Fibroblast of lung (primary cell): ENCODE measurements at regions not wholly inside any gene's neighbourhood (a gene's known extent, or its start where the extent isn't known, plus 50 kb on each side); places are given as distances from the start of the nearest gene placed in this dataset.

Experiments used
- DNase-seq, 2 donors: peaks; one replicate each; pipeline versions ENCODE4 v3.0.0 to v3.0.0-alpha.2; 2010; ENCODE audit warnings: low read depth in 2 of 2
- H2AFZ ChIP-seq: 2 replicates; pipeline ENCODE4 v1.5.1; 2012; ENCODE audit warnings: low read length, control low read depth, inconsistent platforms
- H3K27ac ChIP-seq: 2 replicates; pipeline ENCODE4 v1.5.1; 2011; ENCODE audit warnings: low read length, control low read depth; ENCODE audit not compliant: insufficient read depth
- H3K27me3 ChIP-seq: 2 replicates; pipeline ENCODE4 v1.5.1; 2011; ENCODE audit warnings: mild to moderate bottlenecking, low read length; ENCODE audit not compliant: control insufficient read depth, insufficient read depth
- H3K36me3 ChIP-seq: 2 replicates; pipeline ENCODE4 v1.5.1; 2011; ENCODE audit warnings: low read length; ENCODE audit not compliant: control insufficient read depth, insufficient read depth
- H3K4me1 ChIP-seq: 2 replicates; pipeline ENCODE4 v1.5.1; 2011; ENCODE audit warnings: low read length; ENCODE audit not compliant: control insufficient read depth, insufficient read depth; ENCODE audit errors: extremely low read depth
- H3K4me2 ChIP-seq: 2 replicates; pipeline ENCODE4 v1.5.1; 2011; ENCODE audit warnings: low read length, control low read depth; ENCODE audit not compliant: insufficient read depth; ENCODE audit errors: extremely low read depth
- H3K4me3 ChIP-seq, 4 experiments: fragments of 200-600 bp in 1 of 4; sonication (generic) in 1 of 4; replicated peaks in 1 of 4; 2 replicates each; pipeline ENCODE4 v1.5.1; 2011 to 2016; ENCODE audit warnings: low read length in 4 of 4, low read depth in 3 of 4, mild to moderate bottlenecking in 3 of 4, control low read depth in 2 of 4, inconsistent platforms in 1 of 4, mixed read lengths in 1 of 4; ENCODE audit not compliant: insufficient read depth in 1 of 4; ENCODE audit errors: control extremely low read depth in 1 of 4
- H3K79me2 ChIP-seq: 2 replicates; pipeline ENCODE4 v1.5.1; 2012; ENCODE audit warnings: mild to moderate bottlenecking, low read length, inconsistent platforms; ENCODE audit not compliant: control insufficient read depth, insufficient read depth
- H3K9ac ChIP-seq: 2 replicates; pipeline ENCODE4 v1.5.1; 2011; ENCODE audit warnings: mild to moderate bottlenecking, low read length, control low read depth; ENCODE audit not compliant: insufficient read depth
- H3K9me3 ChIP-seq: 2 replicates; pipeline ENCODE4 v1.5.1; 2012; ENCODE audit warnings: low read depth, low read length; ENCODE audit not compliant: control insufficient read depth, insufficient read depth
- H4K20me1 ChIP-seq: 2 replicates; pipeline ENCODE4 v1.5.1; 2011; ENCODE audit warnings: low read length; ENCODE audit not compliant: control insufficient read depth, insufficient read depth; ENCODE audit errors: extremely low read depth
- CTCF ChIP-seq, 2 donors: IDR thresholded peaks in 1 of 2; conservative IDR thresholded peaks in 1 of 2; 1 replicate in 1 of 2; 2 replicates in 1 of 2; pipeline ENCODE4 v1.5.1; 2011 to 2012; ENCODE audit warnings: low read length in 2 of 2, control low read depth in 1 of 2, inconsistent platforms in 1 of 2, low read depth in 1 of 2, mild to moderate bottlenecking in 1 of 2
- EZH2 ChIP-seq: IDR thresholded peaks from 2 replicates; pipeline ENCODE4 v1.5.1; 2012; ENCODE audit warnings: low read length, control low read depth, mild to moderate bottlenecking; ENCODE audit errors: missing control alignments

- no peak for DNase-seq
- H3K9me3 ChIP-seq = no peaks in the 10 kb centered on the region
- TF ChIP-seq EZH2 (no peak), CTCF (conservative IDR thresholded peaks at IDR 0.05 in 1 of 2, IDR thresholded peaks at IDR 0.05 in 1 of 2; ENCODE audit: low read depth in 1 of 2, low read length in 2 of 2) (no peak)
- no peaks in the 10 kb centered on the region for H3K36me3 ChIP-seq
- H3K4me2 ChIP-seq = no peak overlapping the region
- no peak overlapping the region for H2AFZ ChIP-seq
- H3K4me3 ChIP-seq = no peak overlapping the region
- no peak overlapping the region for H3K27ac ChIP-seq
- no peaks in the 10 kb centered on the region for H3K27me3 ChIP-seq
- H3K9ac ChIP-seq = no peak overlapping the region
- H3K4me1 ChIP-seq = peaks cover under 1% of the 10 kb centered on the region
- no peaks in the 10 kb centered on the region for H4K20me1 ChIP-seq
- H3K79me2 ChIP-seq = no peaks in the 10 kb centered on the region
These were observed 94.1 kb upstream of the TAF11L2 start for GRCh38 chr5:17403695-17404490.

- no peak for TF ChIP-seq CTCF (conservative IDR thresholded peaks at IDR 0.05 in 1 of 2, IDR thresholded peaks at IDR 0.05 in 1 of 2; ENCODE audit: low read depth in 1 of 2, low read length in 2 of 2)
- no peak for TF ChIP-seq EZH2
- Histone ChIP-seq H3K27ac (no peak overlapping the region), H3K4me3 (no peak overlapping the region)
These were observed 92.1 kb upstream of the TAF11L2 start for GRCh38 chr5:17405976-17406375.

GRCh38 chr5:17406423-17406838, 91.6 kb upstream of the TAF11L2 start:
- Histone ChIP-seq H3K4me3 (no peak overlapping the region), H3K4me1 (no peaks in the 10 kb centered on the region), H3K9ac (no peak overlapping the region), H4K20me1 (no peaks in the 10 kb centered on the region), H3K27me3 (no peaks in the 10 kb centered on the region), H2AFZ (no peak overlapping the region), H3K79me2 (no peaks in the 10 kb centered on the region), H3K4me2 (no peak overlapping the region), H3K36me3 (no peaks in the 10 kb centered on the region), H3K9me3 (no peaks in the 10 kb centered on the region), H3K27ac (no peak overlapping the region)
- peak in 1 of 2 donors; percentile 69 for DNase-seq
- TF ChIP-seq EZH2 (no peak), CTCF (conservative IDR thresholded peaks at IDR 0.05 in 1 of 2, IDR thresholded peaks at IDR 0.05 in 1 of 2; ENCODE audit: low read depth in 1 of 2, low read length in 2 of 2) (no peak)

More at GRCh38 chr5:17405976-17406375, 92.1 kb upstream of the TAF11L2 start:
- Histone ChIP-seq H3K4me1 (no peaks in the 10 kb centered on the region), H3K4me2 (no peak overlapping the region), H3K9ac (no peak overlapping the region), H3K36me3 (no peaks in the 10 kb centered on the region), H3K27me3 (no peaks in the 10 kb centered on the region), H4K20me1 (no peaks in the 10 kb centered on the region), H3K9me3 (no peaks in the 10 kb centered on the region), H3K79me2 (no peaks in the 10 kb centered on the region), H2AFZ (no peak overlapping the region)
- no peak for DNase-seq
